ENCODE measurements at regions not wholly inside any gene's neighbourhood (a gene's known extent, or its start where the extent isn't known, plus 50 kb on each side); places are given as distances from the start of the nearest gene placed in this dataset.

DNA sequence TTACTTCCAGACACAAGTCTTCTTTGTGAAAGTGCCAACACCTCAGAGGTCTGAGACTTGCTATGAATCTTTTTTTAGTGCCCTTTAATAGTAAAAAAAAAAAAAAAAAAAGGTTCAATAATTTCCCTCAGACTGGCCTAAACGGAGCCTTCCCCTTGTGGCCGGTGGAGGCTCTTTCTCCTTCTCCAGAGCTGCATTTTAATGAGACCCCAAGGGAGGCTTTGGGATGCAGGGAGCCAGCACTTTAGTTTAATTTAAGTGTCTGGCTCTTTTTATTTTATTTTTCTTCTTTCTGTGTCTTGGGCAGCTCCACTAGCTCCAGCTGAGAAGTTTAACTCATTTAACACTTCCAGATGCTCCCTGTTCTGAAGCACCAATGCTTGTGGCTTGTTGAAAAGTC, 67.8 kb upstream of the MAPK4 start:
- no peak for DNase-seq

DNA sequence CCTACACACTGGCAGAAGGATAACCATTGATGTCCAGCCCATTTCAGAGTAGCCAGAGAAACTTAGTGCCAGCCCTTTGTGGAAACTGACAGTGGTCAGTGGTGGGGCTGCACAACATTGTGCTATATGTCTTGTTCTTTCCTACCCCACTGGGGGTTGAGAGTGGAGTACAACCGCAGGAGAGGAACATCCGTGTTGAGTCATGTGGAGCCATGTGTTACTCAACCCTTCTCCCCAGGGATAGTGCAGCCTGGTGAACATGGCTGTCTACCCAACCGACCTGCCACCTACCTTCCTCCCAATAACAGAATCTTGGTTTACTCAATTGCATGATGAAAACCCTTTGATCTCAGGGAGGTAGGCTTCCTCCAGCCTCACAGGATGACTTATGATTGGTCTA, 65.3 kb upstream of the MAPK4 start:
- no peak for DNase-seq

DNA sequence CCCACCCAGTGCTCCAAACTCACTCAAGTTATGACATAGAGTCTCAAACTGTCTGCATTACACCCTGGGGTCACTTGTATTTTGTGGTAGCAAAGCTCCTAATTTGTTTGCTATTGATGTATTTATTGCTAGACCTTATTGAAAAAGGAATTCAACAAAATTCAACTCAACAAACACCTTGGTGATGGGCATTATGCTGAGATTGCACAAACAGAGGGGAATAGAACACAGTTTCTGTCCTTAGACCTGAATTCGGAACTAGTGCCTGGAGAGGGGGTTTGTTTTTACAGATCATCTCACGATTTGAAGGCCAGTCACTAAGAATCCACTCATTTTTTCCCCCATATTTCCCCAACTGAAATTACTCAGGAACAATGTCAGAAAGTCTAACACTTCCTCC, 53.5 kb upstream of the MAPK4 start:
- DNase-seq: no peak

DNA sequence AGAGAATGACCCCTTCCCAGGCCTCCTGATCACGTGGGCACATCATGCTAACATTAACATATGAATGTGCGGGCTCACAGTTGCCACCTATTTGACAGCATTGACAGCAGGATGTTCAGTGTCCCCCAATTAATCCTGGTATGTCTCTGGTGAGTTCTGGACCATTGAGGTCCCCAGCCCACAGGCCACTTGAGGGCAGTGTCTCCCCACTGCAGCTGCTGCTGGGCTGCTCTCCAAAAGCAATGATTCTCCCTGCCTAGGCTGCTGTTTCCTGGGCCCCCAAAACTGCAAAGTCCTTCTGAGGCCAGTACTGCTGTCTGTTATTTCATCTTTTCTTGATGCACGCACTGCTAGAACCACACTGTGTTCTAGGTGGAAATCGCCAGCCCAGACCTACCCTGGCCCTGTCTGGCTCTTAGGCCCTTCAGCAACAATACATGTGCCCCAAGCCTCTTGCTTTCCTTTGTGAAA, 52.7 kb upstream of the MAPK4 start:
- DNase-seq: peak; percentile 79

DNA sequence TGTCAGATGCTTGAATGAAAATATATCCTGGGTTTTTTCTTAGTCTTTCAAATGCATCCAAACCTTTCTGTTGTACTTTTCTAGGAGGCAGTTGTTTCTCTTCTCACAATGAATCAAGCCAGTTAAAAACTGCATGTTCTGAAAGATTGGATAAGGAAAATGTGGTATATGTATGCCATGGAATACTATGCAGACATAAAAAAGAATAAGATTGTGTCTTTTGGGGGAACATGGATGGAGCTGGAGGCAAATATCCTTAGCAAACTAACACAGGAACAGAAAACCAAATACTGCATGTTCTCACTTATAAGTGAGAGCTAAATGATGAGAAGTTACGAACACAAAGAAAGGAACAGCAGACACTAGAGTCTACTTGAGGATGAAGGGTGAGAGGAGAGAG, 51.7 kb upstream of the MAPK4 start:
- DNase-seq: no peak

DNA sequence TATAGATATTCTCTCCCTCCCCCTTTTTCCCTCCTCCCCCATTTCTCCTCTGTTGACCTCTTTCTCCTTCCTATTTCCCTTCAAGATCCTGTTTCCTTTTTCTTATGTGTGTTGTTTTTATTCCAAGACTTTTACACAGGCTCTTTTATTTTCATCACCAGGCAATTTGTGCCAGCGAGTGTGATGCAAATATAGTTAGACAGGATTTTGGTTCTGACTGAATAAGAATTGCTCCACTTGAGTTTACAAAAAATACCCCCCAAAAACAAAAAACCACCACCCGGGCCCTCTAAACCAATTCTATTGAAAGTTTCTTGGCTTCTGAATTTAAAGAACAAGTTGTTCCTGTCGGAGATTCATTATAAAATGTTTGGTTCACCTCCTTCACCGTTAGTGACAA, 50.9 kb upstream of the MAPK4 start:
- DNase-seq: no peak
